Bone marrow (tissue), 2 donors: ENCODE measurements at regions not wholly inside any gene's neighbourhood (a gene's known extent, or its start where the extent isn't known, plus 50 kb on each side); places are given as distances from the start of the nearest gene placed in this dataset.

Experiments
- DNase-seq, 2 donors: peaks; one replicate each; lab custom pipeline; 2025; lab: John Stamatoyannopoulos, UW

- DNase-seq = no peak
Measured at GRCh38 chr1:239008568-239008967, 377.8 kb upstream of the CHRM3 start.

GRCh38 chr1:239006276-239006675 lies 380.1 kb upstream of the CHRM3 start:
- DNase-seq = no peak

- no peak for DNase-seq
Measured at GRCh38 chr1:238999944-239000343, 386.4 kb upstream of the CHRM3 start.

GRCh38 chr1:238998577-238998976 lies 387.8 kb upstream of the CHRM3 start:
- DNase-seq = no peak

GRCh38 chr1:238991765-238992495 lies 394.4 kb upstream of the CHRM3 start:
- no peak for DNase-seq

- no peak for DNase-seq
Measured at GRCh38 chr1:238985312-238985711, 401.1 kb upstream of the CHRM3 start.

- DNase-seq = no peak
Measured at GRCh38 chr1:238982736-238983135, 403.6 kb upstream of the CHRM3 start.

GRCh38 chr1:238981317-238981933 lies 404.9 kb upstream of the CHRM3 start:
- no peak for DNase-seq

- DNase-seq = no peak
Measured at GRCh38 chr1:238980053-238980452, 406.3 kb upstream of the CHRM3 start.

- DNase-seq = no peak
Measured at GRCh38 chr1:238964631-238965030, 421.7 kb upstream of the CHRM3 start.

GRCh38 chr1:238962941-238963340 lies 423.4 kb upstream of the CHRM3 start:
- no peak for DNase-seq

- no peak for DNase-seq
Measured at GRCh38 chr1:238961790-238962189, 424.6 kb upstream of the CHRM3 start.

- no peak for DNase-seq
Measured at GRCh38 chr1:238960071-238960470, 426.3 kb upstream of the CHRM3 start.

GRCh38 chr1:238955934-238956333 lies 430.4 kb upstream of the CHRM3 start:
- no peak for DNase-seq

GRCh38 chr1:238954865-238955264 lies 431.5 kb upstream of the CHRM3 start:
- DNase-seq = no peak

GRCh38 chr1:238953448-238954010 lies 432.8 kb upstream of the CHRM3 start:
- DNase-seq = no peak

- DNase-seq = no peak
Measured at GRCh38 chr1:238951809-238952208, 434.6 kb upstream of the CHRM3 start.

GRCh38 chr1:238950784-238951183 lies 435.6 kb upstream of the CHRM3 start:
- no peak for DNase-seq

GRCh38 chr1:238950017-238950416 lies 436.4 kb upstream of the CHRM3 start:
- DNase-seq = no peak

- no peak for DNase-seq
Measured at GRCh38 chr1:238944028-238944427, 442.3 kb upstream of the CHRM3 start.

GRCh38 chr1:238927899-238928298 lies 458.5 kb upstream of the CHRM3 start:
- no peak for DNase-seq

- no peak for DNase-seq
Measured at GRCh38 chr1:238916828-238917227, 469.5 kb upstream of the CHRM3 start.

- DNase-seq = no peak
Measured at GRCh38 chr1:238914346-238914745, 472.0 kb upstream of the CHRM3 start.

GRCh38 chr1:238913210-238913609 lies 473.2 kb upstream of the CHRM3 start:
- DNase-seq = no peak
